Cardiac muscle cell (in vitro differentiated cells and primary cell): ENCODE measurements at regions not wholly inside any gene's neighbourhood (a gene's known extent, or its start where the extent isn't known, plus 50 kb on each side); places are given as distances from the start of the nearest gene placed in this dataset.
"Not testable (repeated sequence)": the region's sequence is repeated elsewhere in the genome, so short reads cannot be mapped to it uniquely, and the experiment has no call there.

ENCODE experiments used
- DNase-seq, 2 donors: peaks; one replicate each; pipeline versions ENCODE4 v3.0.0 to v3.0.0-alpha.2; 2010 to 2017; ENCODE audit warnings: low read depth in 1 of 2, low spot score in 1 of 2
- H3K27ac ChIP-seq: fragments of 200-600 bp; sonication (generic); 2 replicates; pipeline ENCODE4 v1.5.1; 2016
- H3K27me3 ChIP-seq: fragments of 200-600 bp; sonication (generic); 2 replicates; pipeline ENCODE4 v1.6.0; 2016; ENCODE audit warnings: control low read depth
- H3K36me3 ChIP-seq: fragments of 200-600 bp; sonication (generic); 2 replicates; pipeline ENCODE4 v1.5.1; 2016; ENCODE audit warnings: control low read depth
- H3K4me1 ChIP-seq: fragments of 200-600 bp; sonication (generic); 2 replicates; pipeline ENCODE4 v1.8.1; 2017; ENCODE audit warnings: low read depth, mild to moderate bottlenecking, mixed run types
- H3K4me3 ChIP-seq: fragments of 200-600 bp; sonication (generic); 2 replicates; pipeline ENCODE4 v1.5.1; 2016; ENCODE audit warnings: mild to moderate bottlenecking
- H3K9me3 ChIP-seq: fragments of 200-600 bp; sonication (generic); 2 replicates; pipeline ENCODE4 v1.5.1; 2017; ENCODE audit warnings: low read depth, mild to moderate bottlenecking, control low read depth

GRCh38 chr16:33979613-33980012, 520.2 kb downstream of the TP53TG3F start:
- H3K4me1 ChIP-seq, H3K36me3 ChIP-seq, H3K27ac ChIP-seq, H3K9me3 ChIP-seq, H3K27me3 ChIP-seq, H3K4me3 ChIP-seq, DNase-seq: not testable (repeated sequence)

DNA sequence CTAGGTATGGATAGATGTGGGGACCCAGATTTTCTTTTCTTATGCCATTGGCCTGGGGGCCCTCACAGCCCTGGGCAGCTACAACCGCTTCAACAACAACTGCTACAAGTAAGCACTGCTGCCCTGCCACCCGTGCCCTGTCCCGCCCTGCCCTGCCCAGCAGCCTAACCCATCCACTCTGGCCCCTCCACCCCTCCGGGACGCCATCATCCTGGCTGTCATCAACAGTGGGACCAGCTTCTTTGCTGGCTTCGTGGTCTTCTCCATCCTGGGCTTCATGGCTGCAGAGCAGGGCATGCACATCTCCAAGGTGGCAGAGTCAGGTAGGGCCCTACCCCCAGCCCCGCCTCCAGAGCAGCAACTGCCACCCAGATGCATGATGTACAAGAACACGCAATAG, 521.3 kb downstream of the TP53TG3F start:
- not testable (repeated sequence) for DNase-seq, H3K36me3 ChIP-seq, H3K27me3 ChIP-seq, H3K9me3 ChIP-seq, H3K4me1 ChIP-seq, H3K4me3 ChIP-seq, H3K27ac ChIP-seq

DNA sequence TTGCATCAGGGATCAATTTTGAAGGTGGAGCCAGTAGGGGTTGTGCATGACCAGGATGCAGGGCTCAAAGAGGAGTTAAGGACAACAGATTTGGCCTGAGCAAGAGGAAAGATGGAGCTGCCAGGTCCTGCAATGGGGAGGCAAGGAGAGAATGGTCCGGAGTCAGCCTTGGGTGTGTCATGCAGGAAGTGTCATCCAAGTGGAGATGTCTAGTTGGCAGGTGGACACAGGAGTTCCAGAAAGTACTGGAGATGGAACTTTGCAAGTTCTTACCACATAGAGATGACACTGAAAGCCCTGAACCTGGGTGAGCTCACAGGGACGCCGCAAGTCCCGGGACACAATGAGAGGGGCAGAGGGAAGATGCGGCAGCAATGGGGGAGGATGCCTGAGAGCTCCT, 525.0 kb downstream of the TP53TG3F start:
- H3K36me3 ChIP-seq, H3K9me3 ChIP-seq, H3K27ac ChIP-seq, H3K4me1 ChIP-seq, H3K27me3 ChIP-seq, DNase-seq, H3K4me3 ChIP-seq: not testable (repeated sequence)

GRCh38 chr16:33986521-33986920, 527.1 kb downstream of the TP53TG3F start:
- H3K4me3 ChIP-seq, H3K36me3 ChIP-seq, H3K4me1 ChIP-seq, H3K27me3 ChIP-seq, DNase-seq, H3K27ac ChIP-seq, H3K9me3 ChIP-seq: not testable (repeated sequence)

DNA sequence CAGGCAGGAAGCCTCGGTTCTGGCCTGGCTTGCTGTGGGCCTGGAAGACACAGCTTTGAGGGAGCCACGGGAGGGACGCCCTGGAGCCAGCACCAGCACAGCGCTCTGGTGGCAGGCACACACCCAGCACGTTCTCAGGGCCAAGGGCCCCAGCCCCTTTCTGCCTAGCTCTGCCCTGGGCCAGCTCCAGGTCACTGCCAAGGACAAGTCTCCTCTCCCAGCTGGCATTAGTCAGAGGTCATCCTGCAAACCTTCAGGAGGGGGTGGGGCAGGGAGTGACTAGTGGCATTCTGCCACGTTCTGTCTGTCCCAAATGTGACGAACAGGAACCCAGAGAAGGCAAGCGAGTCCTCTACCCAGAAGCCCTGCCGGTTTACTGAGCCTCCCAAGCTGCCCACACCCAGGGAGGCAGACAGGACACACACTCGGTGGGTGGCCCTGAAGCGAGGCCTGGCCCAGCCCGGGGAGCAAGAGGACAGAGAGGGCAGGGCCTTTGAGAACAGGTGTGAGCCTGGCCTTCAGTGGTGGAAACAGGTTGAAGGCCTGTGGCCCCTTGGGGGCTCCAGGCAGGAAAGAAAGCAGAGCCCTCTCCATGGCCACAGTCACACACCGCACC, 528.0 kb downstream of the TP53TG3F start:
- DNase-seq, H3K4me1 ChIP-seq, H3K27ac ChIP-seq, H3K36me3 ChIP-seq, H3K9me3 ChIP-seq, H3K4me3 ChIP-seq, H3K27me3 ChIP-seq: not testable (repeated sequence)

GRCh38 chr16:33988012-33988411, 528.6 kb downstream of the TP53TG3F start:
- H3K9me3 ChIP-seq, H3K36me3 ChIP-seq, H3K4me1 ChIP-seq, H3K4me3 ChIP-seq, DNase-seq, H3K27me3 ChIP-seq, H3K27ac ChIP-seq: not testable (repeated sequence)

DNA sequence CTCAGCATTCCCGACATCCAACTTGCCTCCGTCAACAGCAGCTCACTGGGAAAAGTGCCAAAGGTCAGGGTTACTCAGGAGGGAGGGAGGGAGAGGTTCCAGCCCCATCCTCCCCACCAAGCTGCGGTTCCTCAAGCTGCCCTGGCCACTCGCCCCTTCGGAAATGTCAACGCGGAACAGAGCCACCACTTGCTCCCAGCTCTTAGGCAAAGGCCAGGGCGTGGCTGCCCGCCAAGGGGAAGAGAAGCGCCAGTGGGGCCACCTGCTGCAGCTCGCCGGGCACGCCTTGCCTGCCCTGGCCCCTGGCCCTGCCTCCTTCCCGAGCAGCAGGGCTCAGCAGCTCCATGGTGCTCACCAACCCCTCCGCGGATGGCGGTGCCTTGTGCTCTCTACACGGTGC, 531.1 kb downstream of the TP53TG3F start:
- not testable (repeated sequence) for H3K4me1 ChIP-seq, H3K27ac ChIP-seq, H3K4me3 ChIP-seq

GRCh38 chr16:33992513-33993177, 533.2 kb downstream of the TP53TG3F start:
- not testable (repeated sequence) for H3K27ac ChIP-seq, H3K9me3 ChIP-seq, H3K36me3 ChIP-seq, H3K4me1 ChIP-seq, DNase-seq, H3K4me3 ChIP-seq, H3K27me3 ChIP-seq

More for the DNA sequence above, 531.1 kb downstream of the TP53TG3F start:
- H3K9me3 ChIP-seq, DNase-seq, H3K36me3 ChIP-seq, H3K27me3 ChIP-seq: not testable (repeated sequence)

DNA sequence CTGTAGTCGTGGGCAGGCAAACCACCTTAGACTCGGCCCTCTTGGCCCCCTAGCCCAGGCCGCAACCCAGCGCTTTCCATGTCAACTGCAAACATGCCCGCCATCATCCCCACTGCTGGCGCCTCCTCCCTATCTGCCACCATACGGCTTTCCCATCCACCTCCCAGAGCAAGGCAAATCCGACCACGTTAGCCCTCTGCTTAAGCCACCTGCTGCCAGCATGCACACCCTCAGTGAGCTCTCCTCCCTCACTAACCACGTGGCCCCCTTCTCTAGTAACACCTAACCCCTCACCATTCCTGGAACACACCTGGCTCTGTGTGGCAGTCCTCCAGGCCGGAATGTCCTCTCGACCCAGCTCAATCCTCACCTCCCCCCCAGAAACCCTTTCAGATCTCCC, 534.8 kb downstream of the TP53TG3F start:
- not testable (repeated sequence) for DNase-seq

DNA sequence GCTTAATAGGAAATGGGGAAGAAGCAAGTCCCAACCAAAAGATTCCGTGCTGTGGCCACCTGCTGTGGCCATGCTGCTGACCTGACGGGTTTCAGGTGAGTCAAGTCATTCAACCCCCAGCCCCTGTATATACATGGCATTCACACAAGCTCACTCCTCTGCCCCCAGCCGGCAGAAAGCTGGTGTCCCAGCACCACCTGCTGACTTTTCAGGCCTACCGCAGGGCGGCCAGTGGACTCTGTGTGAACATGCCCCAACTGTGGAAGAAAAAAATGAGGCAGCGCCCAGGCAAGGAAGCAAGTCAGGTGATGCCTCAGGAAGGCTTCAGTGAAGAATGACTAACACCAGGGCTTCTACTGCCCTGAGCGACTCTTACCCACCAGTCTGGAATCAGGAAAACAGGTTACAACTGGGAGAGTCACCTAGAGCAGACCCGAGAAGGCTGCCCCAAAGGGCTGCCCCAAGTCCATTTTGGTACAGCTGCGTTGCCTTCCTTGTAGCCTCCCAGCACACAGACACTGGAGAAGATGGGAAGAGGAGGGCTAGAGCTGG, 536.5 kb downstream of the TP53TG3F start:
- H3K27me3 ChIP-seq, H3K4me1 ChIP-seq, H3K27ac ChIP-seq, H3K36me3 ChIP-seq, H3K4me3 ChIP-seq, H3K9me3 ChIP-seq, DNase-seq: not testable (repeated sequence)

More for the DNA sequence above, 534.8 kb downstream of the TP53TG3F start:
- H3K36me3 ChIP-seq, H3K9me3 ChIP-seq, H3K27me3 ChIP-seq, H3K27ac ChIP-seq, H3K4me1 ChIP-seq, H3K4me3 ChIP-seq: not testable (repeated sequence)

- not testable (repeated sequence) for H3K36me3 ChIP-seq, H3K9me3 ChIP-seq, DNase-seq, H3K4me1 ChIP-seq, H3K27ac ChIP-seq, H3K27me3 ChIP-seq, H3K4me3 ChIP-seq
Observed at GRCh38 chr16:34001184-34001583, 541.8 kb downstream of the TP53TG3F start.

GRCh38 chr16:34001961-34002360, 542.5 kb downstream of the TP53TG3F start:
- H3K27me3 ChIP-seq, H3K36me3 ChIP-seq, H3K4me1 ChIP-seq, DNase-seq, H3K9me3 ChIP-seq, H3K27ac ChIP-seq, H3K4me3 ChIP-seq: not testable (repeated sequence)

- H3K9me3 ChIP-seq, H3K4me3 ChIP-seq, H3K4me1 ChIP-seq, DNase-seq, H3K27ac ChIP-seq, H3K36me3 ChIP-seq, H3K27me3 ChIP-seq: not testable (repeated sequence)
Observed at GRCh38 chr16:34014841-34015820, 555.7 kb downstream of the TP53TG3F start.

- not testable (repeated sequence) for DNase-seq, H3K4me3 ChIP-seq, H3K9me3 ChIP-seq, H3K27ac ChIP-seq, H3K36me3 ChIP-seq, H3K27me3 ChIP-seq, H3K4me1 ChIP-seq
Observed at GRCh38 chr16:34018277-34018676, 558.9 kb downstream of the TP53TG3F start.
